Neural progenitor cell (in vitro differentiated cells): ENCODE measurements at regions not wholly inside any gene's neighbourhood (a gene's known extent, or its start where the extent isn't known, plus 50 kb on each side); places are given as distances from the start of the nearest gene placed in this dataset.

Source experiments
- EZH2 ChIP-seq: fragments of 200-600 bp; sonication (generic); IDR thresholded peaks from 2 replicates; pipeline ENCODE4 v1.6.1; 2017; ENCODE audit warnings: antibody characterized with exemption, mild to moderate bottlenecking, moderate library complexity
- TF ChIP-seq, protein P1 (sequence below): fragments of 200-600 bp; sonication (generic); IDR thresholded peaks from 2 replicates; pipeline ENCODE4 v1.5.1; 2017; ENCODE audit warnings: antibody characterized with exemption, mild to moderate bottlenecking

DNA sequence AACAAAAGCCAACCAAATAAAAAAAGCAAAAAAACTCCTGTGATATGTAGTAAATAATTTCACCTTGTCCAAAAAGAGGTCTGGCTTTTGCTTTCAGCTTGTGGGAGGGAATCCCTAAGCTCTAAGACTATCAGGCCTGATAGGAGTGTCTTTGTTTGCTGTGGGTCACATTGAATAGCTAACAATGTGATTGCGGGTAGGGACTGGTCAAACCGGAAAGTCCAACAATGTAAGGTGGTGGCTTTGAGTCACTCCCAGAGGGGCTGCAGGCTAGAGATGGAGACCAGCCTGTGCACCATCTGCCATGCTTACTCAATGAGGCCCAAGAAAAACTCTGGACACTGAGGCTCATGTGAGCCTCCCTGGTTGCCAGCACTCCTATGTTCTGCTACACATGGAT, 192.9 kb downstream of the TFCP2L1 start:
- TF ChIP-seq, protein P1, sequence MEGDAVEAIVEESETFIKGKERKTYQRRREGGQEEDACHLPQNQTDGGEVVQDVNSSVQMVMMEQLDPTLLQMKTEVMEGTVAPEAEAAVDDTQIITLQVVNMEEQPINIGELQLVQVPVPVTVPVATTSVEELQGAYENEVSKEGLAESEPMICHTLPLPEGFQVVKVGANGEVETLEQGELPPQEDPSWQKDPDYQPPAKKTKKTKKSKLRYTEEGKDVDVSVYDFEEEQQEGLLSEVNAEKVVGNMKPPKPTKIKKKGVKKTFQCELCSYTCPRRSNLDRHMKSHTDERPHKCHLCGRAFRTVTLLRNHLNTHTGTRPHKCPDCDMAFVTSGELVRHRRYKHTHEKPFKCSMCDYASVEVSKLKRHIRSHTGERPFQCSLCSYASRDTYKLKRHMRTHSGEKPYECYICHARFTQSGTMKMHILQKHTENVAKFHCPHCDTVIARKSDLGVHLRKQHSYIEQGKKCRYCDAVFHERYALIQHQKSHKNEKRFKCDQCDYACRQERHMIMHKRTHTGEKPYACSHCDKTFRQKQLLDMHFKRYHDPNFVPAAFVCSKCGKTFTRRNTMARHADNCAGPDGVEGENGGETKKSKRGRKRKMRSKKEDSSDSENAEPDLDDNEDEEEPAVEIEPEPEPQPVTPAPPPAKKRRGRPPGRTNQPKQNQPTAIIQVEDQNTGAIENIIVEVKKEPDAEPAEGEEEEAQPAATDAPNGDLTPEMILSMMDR: no peak
- no peak for TF ChIP-seq EZH2
